Cardiac fibroblast (primary cell): ENCODE measurements at regions not wholly inside any gene's neighbourhood (a gene's known extent, or its start where the extent isn't known, plus 50 kb on each side); places are given as distances from the start of the nearest gene placed in this dataset.
"Not testable (repeated sequence)": the region's sequence is repeated elsewhere in the genome, so short reads cannot be mapped to it uniquely, and the experiment has no call there.

Experiments
- DNase-seq, 2 donors: peaks; one replicate each; pipeline versions ENCODE4 v3.0.0 to v3.0.0-alpha.2; 2010; ENCODE audit warnings: low read depth in 2 of 2
- H3K4me3 ChIP-seq, 2 donors: replicated peaks in 1 of 2; 1 replicate in 1 of 2; 2 replicates in 1 of 2; pipeline ENCODE4 v1.5.1; 2011; ENCODE audit warnings: low read depth in 2 of 2, low read length in 2 of 2, mild to moderate bottlenecking in 2 of 2, moderate library complexity in 1 of 2
- CTCF ChIP-seq: IDR thresholded peaks from one replicate; pipeline ENCODE4 v1.5.1; 2011; ENCODE audit warnings: low read depth, mild to moderate bottlenecking, low read length, inconsistent platforms

- DNase-seq: peak in 1 of 2 donors; percentile 20
- H3K4me3 ChIP-seq: no peak overlapping the region
- TF ChIP-seq CTCF: no peak
Measured at GRCh38 chr6:154638369-154638768, 94.8 kb upstream of the SCAF8 start.

- not testable (repeated sequence) for DNase-seq, H3K4me3 ChIP-seq
Measured at GRCh38 chr6:154639196-154639595, 94.0 kb upstream of the SCAF8 start.

- no peak overlapping the region for H3K4me3 ChIP-seq
- no peak for TF ChIP-seq CTCF
- DNase-seq: no peak
Measured at GRCh38 chr6:154648188-154648887, 84.9 kb upstream of the SCAF8 start.

GRCh38 chr6:154648888-154649205 lies 84.4 kb upstream of the SCAF8 start:
- no peak for DNase-seq
- no peak for TF ChIP-seq CTCF
- no peak overlapping the region for H3K4me3 ChIP-seq

GRCh38 chr6:154649721-154650120 lies 83.5 kb upstream of the SCAF8 start:
- no peak for TF ChIP-seq CTCF
- no peak overlapping the region for H3K4me3 ChIP-seq
- peak; percentile 54 for DNase-seq

- peak in 1 of 2 donors; percentile 49 for DNase-seq
- H3K4me3 ChIP-seq: no peak overlapping the region
- TF ChIP-seq CTCF: no peak
Measured at GRCh38 chr6:154650351-154650750, 82.9 kb upstream of the SCAF8 start.

- no peak overlapping the region for H3K4me3 ChIP-seq
- DNase-seq: no peak
- no peak for TF ChIP-seq CTCF
Measured at GRCh38 chr6:154651656-154652055, 81.6 kb upstream of the SCAF8 start.
